ENCODE measurements at regions not wholly inside any gene's neighbourhood (a gene's known extent, or its start where the extent isn't known, plus 50 kb on each side); places are given as distances from the start of the nearest gene placed in this dataset.

DNA sequence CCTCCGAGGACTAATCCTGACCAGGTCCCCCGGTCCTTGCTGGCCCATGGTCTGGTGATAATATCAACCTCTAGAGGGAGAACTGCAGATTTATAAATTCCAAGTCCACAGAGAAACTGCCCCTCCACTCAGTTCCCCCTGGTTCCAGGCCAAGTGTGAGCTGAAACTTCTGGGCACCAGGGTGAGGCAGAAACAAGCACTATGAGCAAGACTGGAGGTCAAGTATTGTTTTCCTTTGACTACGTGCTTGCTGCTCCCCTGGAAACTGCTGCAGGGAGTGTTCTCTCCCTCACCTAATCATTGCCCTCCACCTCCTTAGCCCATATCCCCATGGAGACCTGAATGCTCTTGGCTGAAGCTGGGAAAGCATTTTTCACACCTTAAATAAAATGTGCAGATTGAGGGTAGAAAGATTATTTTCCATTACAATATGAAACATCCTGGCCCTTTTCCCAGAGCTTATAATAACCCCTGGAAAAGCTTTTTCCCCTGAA, 135.2 kb downstream of the RDH14 start:
- CTCF ChIA-PET = no interaction called here
- no peak for ATAC-seq (ENCODE audit: low read depth)

DNA sequence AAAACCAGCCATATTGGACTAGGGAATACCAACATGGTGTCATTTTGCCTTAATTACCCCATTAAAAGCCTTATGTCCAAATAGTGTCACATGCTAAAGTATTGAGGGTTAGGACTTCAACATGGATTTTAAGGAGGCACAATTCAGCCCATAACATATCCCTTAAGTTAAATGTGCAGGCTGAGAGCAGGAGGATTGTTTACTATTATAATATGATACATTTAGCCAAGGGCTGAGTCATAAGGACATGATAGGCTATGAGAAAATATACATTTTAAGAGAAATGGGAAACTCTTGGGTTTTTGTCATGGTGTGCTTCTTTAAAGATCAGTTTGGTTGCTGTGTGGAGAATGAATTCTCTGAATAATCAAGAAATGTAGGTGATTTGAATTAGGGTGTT, 136.8 kb downstream of the RDH14 start:
- Histone ChIP-seq H3K27ac (ENCODE audit: low read length in 2 of 2) (no peak overlapping the region), H3K9me3 (ENCODE audit: control extremely low read depth in 1 of 3, control insufficient read depth in 2 of 3, insufficient read depth in 1 of 3, low read length in 2 of 3) (no peaks in the 10 kb centered on the region), H4K20me1 (ENCODE audit: control insufficient read depth, insufficient read depth, low read length, poor library complexity, severe bottlenecking) (no peaks in the 10 kb centered on the region), H3K4me1 (ENCODE audit: control insufficient read depth in 2 of 2, insufficient read depth in 2 of 2, low read length in 2 of 2) (no peaks in the 10 kb centered on the region), H3K9ac (ENCODE audit: low read length) (no peak overlapping the region), H3K4me2 (replicated peaks; ENCODE audit: low read depth, low read length, poor library complexity, severe bottlenecking) (no peak overlapping the region), H3K79me2 (ENCODE audit: control insufficient read depth, insufficient read depth, low read length) (no peaks in the 10 kb centered on the region), H3K4me3 (ENCODE audit: control extremely low read depth in 1 of 5, extremely low read depth in 1 of 5, insufficient read depth in 1 of 5, low read depth in 2 of 5, low read length in 4 of 5) (no peak overlapping the region), H2AFZ (ENCODE audit: insufficient read depth, low read depth, low read length, poor library complexity, severe bottlenecking) (no peak overlapping the region), H3K36me3 (replicated peaks in 1 of 2; ENCODE audit: control extremely low read depth in 1 of 2, control insufficient read depth in 1 of 2, extremely low read depth in 1 of 2, insufficient read depth in 2 of 2, low read length in 1 of 2) (no peaks in the 10 kb centered on the region), H3K27me3 (replicated peaks in 1 of 4; ENCODE audit: control extremely low read depth in 1 of 4, control insufficient read depth in 3 of 4, insufficient read depth in 4 of 4, low read length in 3 of 4) (peaks cover 0 to 5% (median 0%) of the 10 kb centered on the region in 4 experiments)
- no peaks in the 10 kb centered on the region for H3K9me3 Mint-ChIP-seq (ENCODE audit: insufficient read depth)
- intact Hi-C loops (cut with micrococcal nuclease) = no loop called here
- DNase-seq (no peak), ATAC-seq (ENCODE audit: low read depth) (no peak)
- no peak overlapping the region for H3K27ac Mint-ChIP-seq
- H3K4me1 Mint-ChIP-seq = no peaks in the 10 kb centered on the region
- ChIA-PET POLR2A (no interaction called here), CTCF (no interaction called here)
- no peak for TF ChIP-seq EZH2 (IDR thresholded peaks at IDR 0.05; ENCODE audit: borderline replicate concordance, insufficient read depth, low read depth, low read length, poor library complexity, severe bottlenecking)
- TF ChIP-seq, protein P1, sequence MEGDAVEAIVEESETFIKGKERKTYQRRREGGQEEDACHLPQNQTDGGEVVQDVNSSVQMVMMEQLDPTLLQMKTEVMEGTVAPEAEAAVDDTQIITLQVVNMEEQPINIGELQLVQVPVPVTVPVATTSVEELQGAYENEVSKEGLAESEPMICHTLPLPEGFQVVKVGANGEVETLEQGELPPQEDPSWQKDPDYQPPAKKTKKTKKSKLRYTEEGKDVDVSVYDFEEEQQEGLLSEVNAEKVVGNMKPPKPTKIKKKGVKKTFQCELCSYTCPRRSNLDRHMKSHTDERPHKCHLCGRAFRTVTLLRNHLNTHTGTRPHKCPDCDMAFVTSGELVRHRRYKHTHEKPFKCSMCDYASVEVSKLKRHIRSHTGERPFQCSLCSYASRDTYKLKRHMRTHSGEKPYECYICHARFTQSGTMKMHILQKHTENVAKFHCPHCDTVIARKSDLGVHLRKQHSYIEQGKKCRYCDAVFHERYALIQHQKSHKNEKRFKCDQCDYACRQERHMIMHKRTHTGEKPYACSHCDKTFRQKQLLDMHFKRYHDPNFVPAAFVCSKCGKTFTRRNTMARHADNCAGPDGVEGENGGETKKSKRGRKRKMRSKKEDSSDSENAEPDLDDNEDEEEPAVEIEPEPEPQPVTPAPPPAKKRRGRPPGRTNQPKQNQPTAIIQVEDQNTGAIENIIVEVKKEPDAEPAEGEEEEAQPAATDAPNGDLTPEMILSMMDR (IDR thresholded peaks at IDR 0.05) = no peak
- peaks cover 18% of the 10 kb centered on the region for H3K27me3 Mint-ChIP-seq
- H3K4me3 Mint-ChIP-seq = no peak overlapping the region

More for the DNA sequence above, 135.2 kb downstream of the RDH14 start:
- no peak overlapping the region for H3K4me3 Mint-ChIP-seq
- Histone ChIP-seq H3K79me2 (ENCODE audit: control insufficient read depth, insufficient read depth, low read length) (no peaks in the 10 kb centered on the region), H3K9ac (ENCODE audit: low read length) (no peak overlapping the region), H2AFZ (ENCODE audit: insufficient read depth, low read depth, low read length, poor library complexity, severe bottlenecking) (no peak overlapping the region), H3K27me3 (replicated peaks in 1 of 4; ENCODE audit: control extremely low read depth in 1 of 4, control insufficient read depth in 3 of 4, insufficient read depth in 4 of 4, low read length in 3 of 4) (peaks cover 0 to 5% (median 0%) of the 10 kb centered on the region in 4 experiments), H3K4me1 (ENCODE audit: control insufficient read depth in 2 of 2, insufficient read depth in 2 of 2, low read length in 2 of 2) (no peaks in the 10 kb centered on the region), H3K9me3 (ENCODE audit: control extremely low read depth in 1 of 3, control insufficient read depth in 2 of 3, insufficient read depth in 1 of 3, low read length in 2 of 3) (no peaks in the 10 kb centered on the region), H3K36me3 (replicated peaks in 1 of 2; ENCODE audit: control extremely low read depth in 1 of 2, control insufficient read depth in 1 of 2, extremely low read depth in 1 of 2, insufficient read depth in 2 of 2, low read length in 1 of 2) (no peaks in the 10 kb centered on the region), H4K20me1 (ENCODE audit: control insufficient read depth, insufficient read depth, low read length, poor library complexity, severe bottlenecking) (no peaks in the 10 kb centered on the region), H3K27ac (ENCODE audit: low read length in 2 of 2) (no peak overlapping the region), H3K4me3 (ENCODE audit: control extremely low read depth in 1 of 5, extremely low read depth in 1 of 5, insufficient read depth in 1 of 5, low read depth in 2 of 5, low read length in 4 of 5) (no peak overlapping the region), H3K4me2 (replicated peaks; ENCODE audit: low read depth, low read length, poor library complexity, severe bottlenecking) (no peak overlapping the region)
- H3K27me3 Mint-ChIP-seq = peaks cover 14% of the 10 kb centered on the region
- H3K9me3 Mint-ChIP-seq (ENCODE audit: insufficient read depth) = no peaks in the 10 kb centered on the region
- POLR2A ChIA-PET = no interaction called here
- WGBS (ENCODE audit: insufficient coverage) = 83% methylated on average over 1 of the region's 3 CpGs
- no peak overlapping the region for H3K27ac Mint-ChIP-seq
- DNase-seq = no peak
- TF ChIP-seq, protein P1 (IDR thresholded peaks at IDR 0.05) = no peak
- TF ChIP-seq EZH2 (IDR thresholded peaks at IDR 0.05; ENCODE audit: borderline replicate concordance, insufficient read depth, low read depth, low read length, poor library complexity, severe bottlenecking) = no peak
- H3K4me1 Mint-ChIP-seq = no peaks in the 10 kb centered on the region
- intact Hi-C loops (cut with micrococcal nuclease) = no loop called here

Data from B cell (primary cell).